ENCODE measurements at regions not wholly inside any gene's neighbourhood (a gene's known extent, or its start where the extent isn't known, plus 50 kb on each side); places are given as distances from the start of the nearest gene placed in this dataset.

DNA sequence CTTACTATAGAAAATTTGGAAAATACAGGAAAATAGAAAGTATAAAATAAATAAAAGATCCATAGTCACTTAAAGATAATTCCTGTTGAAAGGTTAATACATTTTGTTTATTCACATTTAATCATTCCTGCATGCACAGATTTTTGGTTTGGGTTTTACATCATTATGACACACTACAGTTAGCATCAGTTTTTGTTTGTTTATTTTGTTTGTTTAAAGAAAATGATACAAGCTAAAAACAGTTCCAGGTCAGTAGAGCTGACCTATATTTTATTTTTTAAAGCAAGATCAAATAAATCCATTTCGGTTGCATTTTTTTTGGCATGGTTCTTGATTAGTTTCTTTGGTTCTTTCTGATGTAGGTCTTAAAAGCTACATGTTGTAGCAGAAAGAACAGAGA, 68.8 kb upstream of the CCDC91 start:
- TF ChIP-seq, protein P1, sequence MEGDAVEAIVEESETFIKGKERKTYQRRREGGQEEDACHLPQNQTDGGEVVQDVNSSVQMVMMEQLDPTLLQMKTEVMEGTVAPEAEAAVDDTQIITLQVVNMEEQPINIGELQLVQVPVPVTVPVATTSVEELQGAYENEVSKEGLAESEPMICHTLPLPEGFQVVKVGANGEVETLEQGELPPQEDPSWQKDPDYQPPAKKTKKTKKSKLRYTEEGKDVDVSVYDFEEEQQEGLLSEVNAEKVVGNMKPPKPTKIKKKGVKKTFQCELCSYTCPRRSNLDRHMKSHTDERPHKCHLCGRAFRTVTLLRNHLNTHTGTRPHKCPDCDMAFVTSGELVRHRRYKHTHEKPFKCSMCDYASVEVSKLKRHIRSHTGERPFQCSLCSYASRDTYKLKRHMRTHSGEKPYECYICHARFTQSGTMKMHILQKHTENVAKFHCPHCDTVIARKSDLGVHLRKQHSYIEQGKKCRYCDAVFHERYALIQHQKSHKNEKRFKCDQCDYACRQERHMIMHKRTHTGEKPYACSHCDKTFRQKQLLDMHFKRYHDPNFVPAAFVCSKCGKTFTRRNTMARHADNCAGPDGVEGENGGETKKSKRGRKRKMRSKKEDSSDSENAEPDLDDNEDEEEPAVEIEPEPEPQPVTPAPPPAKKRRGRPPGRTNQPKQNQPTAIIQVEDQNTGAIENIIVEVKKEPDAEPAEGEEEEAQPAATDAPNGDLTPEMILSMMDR (IDR thresholded peaks at IDR 0.05), result no peak
- no peak for TF ChIP-seq ZFX (IDR thresholded peaks at IDR 0.05; ENCODE audit: borderline replicate concordance)

Data from 22Rv1 (cell line).